ENCODE measurements at regions not wholly inside any gene's neighbourhood (a gene's known extent, or its start where the extent isn't known, plus 50 kb on each side); places are given as distances from the start of the nearest gene placed in this dataset.

DNA sequence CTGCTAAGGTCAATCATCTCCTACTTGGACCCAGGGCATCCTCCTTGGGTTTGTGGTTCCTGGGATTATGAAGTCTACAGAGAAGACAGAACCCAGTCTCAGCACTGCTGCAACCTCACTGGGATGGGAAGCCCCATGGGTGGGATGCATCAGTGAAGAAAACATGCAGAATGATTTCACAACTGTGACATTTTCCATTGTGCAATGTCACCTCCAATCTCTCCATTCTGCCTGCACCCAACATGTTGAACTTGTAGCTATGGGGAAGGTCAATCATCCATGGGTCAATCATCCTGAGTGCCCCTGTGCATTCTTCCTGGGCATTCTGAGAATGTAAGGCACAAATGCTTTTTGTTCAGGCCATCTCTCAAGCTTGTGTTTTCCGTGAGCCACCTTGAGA, 1004.4 kb upstream of the TMEM132C start:
- H3K27me3 Mint-ChIP-seq (ENCODE audit: low read depth), result peaks cover 2% of the 10 kb centered on the region
- H3K9me3 Mint-ChIP-seq, result peaks cover 23% of the 10 kb centered on the region
- TF ChIP-seq, protein P1, sequence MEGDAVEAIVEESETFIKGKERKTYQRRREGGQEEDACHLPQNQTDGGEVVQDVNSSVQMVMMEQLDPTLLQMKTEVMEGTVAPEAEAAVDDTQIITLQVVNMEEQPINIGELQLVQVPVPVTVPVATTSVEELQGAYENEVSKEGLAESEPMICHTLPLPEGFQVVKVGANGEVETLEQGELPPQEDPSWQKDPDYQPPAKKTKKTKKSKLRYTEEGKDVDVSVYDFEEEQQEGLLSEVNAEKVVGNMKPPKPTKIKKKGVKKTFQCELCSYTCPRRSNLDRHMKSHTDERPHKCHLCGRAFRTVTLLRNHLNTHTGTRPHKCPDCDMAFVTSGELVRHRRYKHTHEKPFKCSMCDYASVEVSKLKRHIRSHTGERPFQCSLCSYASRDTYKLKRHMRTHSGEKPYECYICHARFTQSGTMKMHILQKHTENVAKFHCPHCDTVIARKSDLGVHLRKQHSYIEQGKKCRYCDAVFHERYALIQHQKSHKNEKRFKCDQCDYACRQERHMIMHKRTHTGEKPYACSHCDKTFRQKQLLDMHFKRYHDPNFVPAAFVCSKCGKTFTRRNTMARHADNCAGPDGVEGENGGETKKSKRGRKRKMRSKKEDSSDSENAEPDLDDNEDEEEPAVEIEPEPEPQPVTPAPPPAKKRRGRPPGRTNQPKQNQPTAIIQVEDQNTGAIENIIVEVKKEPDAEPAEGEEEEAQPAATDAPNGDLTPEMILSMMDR (IDR thresholded peaks at IDR 0.05; ENCODE audit: unreplicated experiment), result no peak
- DNase-seq (ENCODE audit: low spot score in 2 of 2, unreplicated experiment in 2 of 2), result no peak
- H3K4me3 Mint-ChIP-seq, result no peak overlapping the region
- H3K27ac Mint-ChIP-seq, result no peak overlapping the region
- H3K4me1 Mint-ChIP-seq, result no peaks in the 10 kb centered on the region
- H3K36me3 Mint-ChIP-seq, result no peaks in the 10 kb centered on the region

DNA sequence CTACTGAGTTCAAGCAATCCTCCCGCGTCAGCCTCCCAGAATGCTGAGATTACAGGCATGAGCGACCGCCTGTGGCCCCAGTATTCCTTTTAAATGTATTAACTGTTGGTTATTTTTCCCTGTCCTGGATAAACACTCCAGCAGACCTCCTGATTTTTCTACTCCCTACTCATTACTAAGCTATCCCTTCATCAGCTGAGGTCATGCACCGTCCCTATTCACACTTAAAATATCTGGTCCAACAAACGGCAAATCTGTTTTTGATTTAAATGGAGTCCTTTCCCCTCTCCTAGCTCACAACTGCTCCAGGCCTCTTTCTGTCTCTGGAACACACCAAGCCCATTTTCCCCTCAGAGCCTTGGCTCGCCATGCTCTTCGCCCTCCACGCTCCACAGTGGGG, 1003.3 kb upstream of the TMEM132C start:
- H3K27me3 Mint-ChIP-seq (ENCODE audit: low read depth), result peaks cover 2% of the 10 kb centered on the region
- H3K4me3 Mint-ChIP-seq, result no peak overlapping the region
- H3K27ac Mint-ChIP-seq, result no peak overlapping the region
- peaks cover 23% of the 10 kb centered on the region for H3K9me3 Mint-ChIP-seq
- no peak for DNase-seq (ENCODE audit: low spot score in 2 of 2, unreplicated experiment in 2 of 2)
- TF ChIP-seq, protein P1 (IDR thresholded peaks at IDR 0.05; ENCODE audit: unreplicated experiment), result no peak
- H3K4me1 Mint-ChIP-seq, result no peaks in the 10 kb centered on the region
- H3K36me3 Mint-ChIP-seq, result no peaks in the 10 kb centered on the region

DNA sequence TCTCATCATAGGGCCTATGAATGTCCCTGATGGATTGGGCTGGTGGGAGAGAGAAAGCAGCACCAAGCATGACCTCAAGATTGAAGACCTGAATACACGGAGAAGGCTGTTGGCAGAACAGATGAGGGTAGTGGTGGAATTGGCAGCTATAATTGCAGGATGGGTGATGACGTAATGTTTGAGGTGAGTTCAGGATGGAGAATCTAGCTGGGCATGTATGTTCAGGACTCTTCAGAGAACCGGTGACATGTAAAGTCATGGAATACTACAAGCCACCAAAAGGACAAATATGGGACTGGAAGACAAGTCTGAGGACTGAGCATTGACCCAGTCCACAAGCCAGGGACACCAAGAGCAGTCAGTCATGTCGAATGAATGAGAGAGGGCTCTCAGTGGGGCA, 999.8 kb upstream of the TMEM132C start:
- Mint-ChIP-seq H3K27ac (no peak overlapping the region), H3K27me3 (ENCODE audit: low read depth) (peaks cover 2% of the 10 kb centered on the region), H3K4me3 (no peak overlapping the region), H3K4me1 (no peaks in the 10 kb centered on the region), H3K36me3 (no peaks in the 10 kb centered on the region), H3K9me3 (peaks cover 16% of the 10 kb centered on the region)
- no peak for DNase-seq (ENCODE audit: low spot score in 2 of 2, unreplicated experiment in 2 of 2)
- TF ChIP-seq, protein P1 (IDR thresholded peaks at IDR 0.05; ENCODE audit: unreplicated experiment), result no peak

DNA sequence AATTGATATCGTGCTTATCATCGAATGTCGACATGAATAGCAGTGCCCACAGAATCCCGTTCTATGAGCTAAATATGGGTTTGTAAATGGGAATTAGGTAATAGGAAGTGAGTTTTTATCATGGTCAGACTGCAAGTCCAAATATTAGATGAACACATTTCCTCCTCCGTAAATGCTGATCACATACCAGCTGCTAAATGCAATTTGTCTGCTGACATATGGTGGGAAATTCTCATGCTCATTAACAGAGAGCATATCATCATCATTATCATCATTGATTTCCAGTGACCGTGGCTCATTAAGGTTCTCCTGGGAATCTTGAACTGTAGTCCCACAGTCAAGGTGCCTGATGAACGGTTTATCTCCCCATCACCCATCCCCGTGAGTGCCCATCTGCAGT, 998.8 kb upstream of the TMEM132C start:
- TF ChIP-seq, protein P1 (IDR thresholded peaks at IDR 0.05; ENCODE audit: unreplicated experiment), result no peak
- no peaks in the 10 kb centered on the region for H3K4me1 Mint-ChIP-seq
- H3K27me3 Mint-ChIP-seq (ENCODE audit: low read depth), result peaks cover 2% of the 10 kb centered on the region
- H3K4me3 Mint-ChIP-seq, result no peak overlapping the region
- H3K36me3 Mint-ChIP-seq, result no peaks in the 10 kb centered on the region
- DNase-seq (ENCODE audit: low spot score in 2 of 2, unreplicated experiment in 2 of 2), result no peak
- H3K27ac Mint-ChIP-seq, result no peak overlapping the region
- peaks cover 16% of the 10 kb centered on the region for H3K9me3 Mint-ChIP-seq

DNA sequence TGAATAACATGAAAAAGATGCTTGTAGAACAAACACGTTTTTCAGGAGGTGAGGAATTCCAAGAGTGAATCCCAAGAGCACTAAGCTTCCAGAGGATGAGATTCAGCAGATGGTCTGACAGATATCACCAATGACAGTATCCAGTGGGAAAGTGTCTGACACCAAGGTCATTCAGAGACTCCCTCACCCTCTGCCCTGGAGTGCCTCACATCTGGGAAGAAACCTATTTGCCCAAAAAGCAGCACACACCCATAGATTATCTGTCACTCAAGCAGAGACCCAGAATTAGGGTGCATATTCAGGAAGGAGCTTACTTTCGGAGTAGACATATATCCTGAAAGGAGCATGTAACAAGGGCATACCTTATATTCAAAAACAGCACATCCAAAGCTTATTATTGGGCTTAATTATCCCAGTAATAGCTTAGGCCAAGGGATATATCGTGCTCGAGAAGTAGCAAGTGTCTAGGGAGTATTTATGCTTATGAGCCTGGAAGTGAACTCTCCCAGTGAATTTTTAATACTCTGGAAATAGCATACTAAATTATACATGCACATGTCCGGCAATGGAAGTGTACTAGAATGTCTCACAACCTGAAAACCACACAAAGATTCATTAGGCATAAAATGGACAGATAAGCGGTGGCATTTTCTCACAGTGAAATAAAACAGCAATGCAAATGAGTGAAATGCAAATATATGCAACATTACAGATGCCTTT, 998.1 kb upstream of the TMEM132C start:
- TF ChIP-seq, protein P1 (IDR thresholded peaks at IDR 0.05; ENCODE audit: unreplicated experiment), result no peak
- H3K4me1 Mint-ChIP-seq, result no peaks in the 10 kb centered on the region
- no peak for DNase-seq (ENCODE audit: low spot score in 2 of 2, unreplicated experiment in 2 of 2)
- no peaks in the 10 kb centered on the region for H3K36me3 Mint-ChIP-seq
- H3K27me3 Mint-ChIP-seq (ENCODE audit: low read depth), result peaks cover 5% of the 10 kb centered on the region
- no peak overlapping the region for H3K27ac Mint-ChIP-seq
- no peak overlapping the region for H3K4me3 Mint-ChIP-seq
- H3K9me3 Mint-ChIP-seq, result peaks cover 12% of the 10 kb centered on the region

Data from mesothelial cell of epicardium (in vitro differentiated cells).